ENCODE measurements at regions not wholly inside any gene's neighbourhood (a gene's known extent, or its start where the extent isn't known, plus 50 kb on each side); places are given as distances from the start of the nearest gene placed in this dataset.

- TF ChIP-seq EZH2 (optimal IDR thresholded peaks at IDR 0.05; ENCODE audit: low read depth, low read length) (no peak), CTCF (IDR thresholded peaks at IDR 0.05; ENCODE audit: low read length) (no peak)
Observed at GRCh38 chr4:155473420-155474095, 96.8 kb upstream of the MAP9 start.
